IMR-90 (cell line): ENCODE measurements at regions not wholly inside any gene's neighbourhood (a gene's known extent, or its start where the extent isn't known, plus 50 kb on each side); places are given as distances from the start of the nearest gene placed in this dataset.

Source experiments
- ATAC-seq: fragments of 200-7000 bp; cut with Tn5 transposase; 2 replicates; pipeline ENCODE4 v1.9.1; 2020; ENCODE audit warnings: low read depth, mild to moderate bottlenecking, moderate library complexity
- BruUV-seq: library from RNA; stranded (reverse); fragments of 400-500 nt; replicated peaks from 2 replicates; lab custom pipeline; 2021; lab: Mats Ljungman, UMichigan
- CTCF ChIA-PET: fragments of 300-600 bp; formaldehyde crosslinking; extraction: SDS; loops from one replicate; lab custom pipeline; 2021; ENCODE audit warnings: antibody characterized with exemption; lab: Yijun Ruan, JAX
- POLR2A ChIA-PET: fragments of 300-600 bp; sonication (Branson Sonifier 250); formaldehyde crosslinking; loops from one replicate; lab custom pipeline; 2022; ENCODE audit warnings: antibody characterized with exemption; ENCODE audit not compliant: unreplicated experiment; lab: Charles Lee
- DNase-seq: peaks from one replicate; pipeline ENCODE4 v3.0.0; 2013
- H2AFZ ChIP-seq: replicated peaks from 2 replicates; pipeline ENCODE3; 2013; ENCODE audit warnings: low read length, mild to moderate bottlenecking; ENCODE audit not compliant: poor library complexity
- H2AK5ac ChIP-seq: 2 replicates; pipeline ENCODE4 v1.6.1; 2013; ENCODE audit warnings: low read depth, low read length, inconsistent platforms
- H2AK9ac ChIP-seq: replicated peaks from 2 replicates; pipeline ENCODE3; 2013; ENCODE audit warnings: mild to moderate bottlenecking, low read depth, low read length, moderate library complexity; ENCODE audit not compliant: poor library complexity
- H2BK120ac ChIP-seq: 2 replicates; pipeline ENCODE4 v1.6.1; 2013; ENCODE audit warnings: low read depth, low read length, inconsistent platforms
- H2BK15ac ChIP-seq: 3 replicates; pipeline ENCODE4 v1.6.1; 2013; ENCODE audit warnings: low read depth, low read length, inconsistent platforms
- H2BK20ac ChIP-seq: 2 replicates; pipeline ENCODE4 v1.6.1; 2013; ENCODE audit warnings: low read depth, mild to moderate bottlenecking, inconsistent platforms, low read length, moderate library complexity
- H2BK5ac ChIP-seq: 2 replicates; pipeline ENCODE4 v1.6.1; 2013; ENCODE audit warnings: mild to moderate bottlenecking, low read depth, low read length, inconsistent platforms; ENCODE audit not compliant: poor library complexity, severe bottlenecking
- H3K14ac ChIP-seq: replicated peaks from 2 replicates; pipeline ENCODE4 v1.6.1; 2013; ENCODE audit warnings: low read depth, low read length, inconsistent platforms
- H3K18ac ChIP-seq: 2 replicates; pipeline ENCODE4 v1.6.1; 2013; ENCODE audit warnings: low read depth, low read length, control low read depth
- H3K23ac ChIP-seq: 2 replicates; pipeline ENCODE4 v1.6.1; 2013; ENCODE audit warnings: low read depth, low read length, inconsistent platforms
- H3K27ac ChIP-seq: 2 replicates; pipeline ENCODE4 v1.5.1; 2013; ENCODE audit warnings: mild to moderate bottlenecking, control low read depth, low read length; ENCODE audit not compliant: insufficient read depth
- H3K27me3 ChIP-seq: 2 replicates; pipeline ENCODE4 v1.6.1; 2013; ENCODE audit warnings: low read length; ENCODE audit not compliant: control insufficient read depth, insufficient read depth
- H3K36me3 ChIP-seq: 2 replicates; pipeline ENCODE4 v1.6.1; 2013; ENCODE audit warnings: low read length, mixed read lengths; ENCODE audit not compliant: control insufficient read depth, insufficient read depth
- H3K4ac ChIP-seq: 2 replicates; pipeline ENCODE4 v1.6.1; 2013; ENCODE audit warnings: low read depth, low read length, inconsistent platforms
- H3K4me1 ChIP-seq: 2 replicates; pipeline ENCODE4 v1.6.1; 2013; ENCODE audit warnings: low read length, mixed read lengths; ENCODE audit not compliant: control insufficient read depth, insufficient read depth
- H3K4me2 ChIP-seq: 2 replicates; pipeline ENCODE4 v1.6.1; 2013; ENCODE audit warnings: low read depth, mild to moderate bottlenecking, control low read depth, low read length, moderate library complexity
- H3K4me3 ChIP-seq: 2 replicates; pipeline ENCODE4 v1.5.1; 2013; ENCODE audit warnings: low read depth, mild to moderate bottlenecking, control low read depth, low read length, moderate library complexity; ENCODE audit not compliant: insufficient read depth
- H3K56ac ChIP-seq: 2 replicates; pipeline ENCODE4 v1.6.1; 2013; ENCODE audit warnings: low read length, inconsistent platforms; ENCODE audit not compliant: insufficient read depth; ENCODE audit errors: extremely low read depth
- H3K79me1 ChIP-seq, 2 experiments: 2 replicates each; pipeline ENCODE4 v1.6.1; 2013; ENCODE audit warnings: low read length in 2 of 2, inconsistent platforms in 1 of 2, low read depth in 1 of 2
- H3K9ac ChIP-seq: 2 replicates; pipeline ENCODE4 v1.6.1; 2013; ENCODE audit warnings: low read depth, low read length, control low read depth
- H3K9me1 ChIP-seq: 2 replicates; pipeline ENCODE4 v1.6.1; 2013; ENCODE audit warnings: low read length, inconsistent platforms; ENCODE audit not compliant: insufficient read depth
- H3K9me3 ChIP-seq: 2 replicates; pipeline ENCODE4 v1.6.1; 2013; ENCODE audit warnings: low read length; ENCODE audit not compliant: control insufficient read depth, insufficient read depth
- H4K20me1 ChIP-seq: 2 replicates; pipeline ENCODE4 v1.6.1; 2013; ENCODE audit warnings: low read length, inconsistent platforms; ENCODE audit not compliant: insufficient read depth
- H4K5ac ChIP-seq: 2 replicates; pipeline ENCODE4 v1.6.1; 2013; ENCODE audit warnings: mild to moderate bottlenecking, low read depth, low read length, control low read depth
- H4K8ac ChIP-seq, 2 experiments: 2 replicates each; pipeline ENCODE4 v1.6.1; 2013; ENCODE audit warnings: low read depth in 2 of 2, low read length in 2 of 2, control low read depth in 1 of 2, inconsistent platforms in 1 of 2
- H4K91ac ChIP-seq: 2 replicates; pipeline ENCODE4 v1.6.1; 2013; ENCODE audit warnings: low read depth, low read length, inconsistent platforms; ENCODE audit not compliant: insufficient read depth
- BHLHE40 ChIP-seq: fragments of 150-350 bp; IDR thresholded peaks from 2 replicates; pipeline ENCODE4 v1.6.1; 2016; ENCODE audit warnings: mild to moderate bottlenecking, low read depth, low read length
- CEBPB ChIP-seq: IDR thresholded peaks from 2 replicates; pipeline ENCODE4 v1.6.1; 2012; ENCODE audit warnings: low read depth, low read length, improper control_type of control experiment
- CHD1 ChIP-seq: IDR thresholded peaks from 2 replicates; pipeline ENCODE4 v1.6.1; 2012; ENCODE audit warnings: low read depth, low read length, improper control_type of control experiment
- ELK1 ChIP-seq: fragments of 150-350 bp; IDR thresholded peaks from 2 replicates; pipeline ENCODE4 v1.6.1; 2016; ENCODE audit warnings: low read depth, mild to moderate bottlenecking, low read length, moderate library complexity, borderline replicate concordance
- MXI1 ChIP-seq: IDR thresholded peaks from 2 replicates; pipeline ENCODE4 v1.6.1; 2012; ENCODE audit warnings: low read depth, mild to moderate bottlenecking, low read length, moderate library complexity, borderline replicate concordance
- RCOR1 ChIP-seq: IDR thresholded peaks from 2 replicates; pipeline ENCODE4 v1.6.1; 2012; ENCODE audit warnings: mild to moderate bottlenecking, low read length, improper control_type of control experiment; ENCODE audit not compliant: insufficient replicate concordance
- SMC3 ChIP-seq: fragments of 150-350 bp; IDR thresholded peaks from 2 replicates; pipeline ENCODE4 v1.6.1; 2016; ENCODE audit warnings: low read depth, mild to moderate bottlenecking, antibody characterized with exemption, low read length, moderate library complexity
- USF2 ChIP-seq: fragments of 150-350 bp; IDR thresholded peaks from 2 replicates; pipeline ENCODE4 v1.6.1; 2017; ENCODE audit warnings: mild to moderate bottlenecking, antibody characterized with exemption, low read length, low read depth
- WGBS, 2 experiments: methylation state at CpG; one replicate each; pipeline versions ENCODE4 v1.1.5 to v1.1.7; 2013; ENCODE audit warnings: missing lambda C conversion rate in 2 of 2; ENCODE audit not compliant: insufficient read length in 1 of 2; ENCODE audit errors: extremely low coverage in 2 of 2; 5-methylcytosine and 5-hydroxymethylcytosine counted together
- dilution Hi-C: fragments of 300-500 bp; cut with HindIII; formaldehyde crosslinking; loops from one replicate; pipeline ENCODE4 v1.14.3; 2018; ENCODE audit warnings: low sequenced_read_pairs; ENCODE audit not compliant: unreplicated experiment
- in situ Hi-C: fragments of 300-500 bp; cut with MboI; formaldehyde crosslinking; loops from 3 replicates; pipeline ENCODE4 v1.14.3; 2019; ENCODE audit warnings: low sequenced_read_pairs, inconsistent platforms, mixed read lengths
- intact Hi-C: fragments of 100-400 bp; cut with micrococcal nuclease; formaldehyde crosslinking; loops from 2 replicates; pipeline ENCODE4 v1.10.0; 2022

GRCh38 chr10:4606856-4607636 lies 219.0 kb upstream of the AKR1E2 start:
- Histone ChIP-seq H3K4me1 (no peaks in the 10 kb centered on the region), H2BK120ac (no peak overlapping the region), H4K8ac (no peak overlapping the region), H2BK20ac (no peak overlapping the region), H3K4ac (no peak overlapping the region; the same call in 1 of the 2 replicates), H2AFZ (peak overlapping the region; percentile 16), H2AK9ac (no peak overlapping the region), H3K79me1 (no peaks in the 10 kb centered on the region), H3K27me3 (no peaks in the 10 kb centered on the region), H4K91ac (no peak overlapping the region), H3K4me3 (no peak overlapping the region), H4K20me1 (no peaks in the 10 kb centered on the region), H3K23ac (no peak overlapping the region), H3K36me3 (no peaks in the 10 kb centered on the region), H3K9ac (no peak overlapping the region), H3K9me3 (no peaks in the 10 kb centered on the region), H2AK5ac (no peak overlapping the region), H3K18ac (no peak overlapping the region), H3K27ac (no peak overlapping the region), H2BK15ac (no peak overlapping the region), H3K14ac (no peak overlapping the region; the same call in 1 of the 2 replicates), H4K5ac (no peak overlapping the region), H3K4me2 (no peak overlapping the region), H3K56ac (no peak overlapping the region), H2BK5ac (no peak overlapping the region), H3K9me1 (no peaks in the 10 kb centered on the region)
- no CpG with 5 or more reads among the region's 6 CpGs for WGBS, 2 experiments
- DNase-seq: no peak
- CTCF ChIA-PET: interaction anchor here (0.7 kb wide), 1 partner anchor 353 kb away, joined by 3 read pairs; no protein-coding TSS in a partner anchor
- intact Hi-C loops: no loop called here
- dilution Hi-C loops: no loop called here
- no peak for TF ChIP-seq MXI1
- TF ChIP-seq BHLHE40: no peak
- TF ChIP-seq USF2: no peak
- TF ChIP-seq ELK1: no peak
- TF ChIP-seq CEBPB: no peak
- TF ChIP-seq CHD1: no peak
- no peak for TF ChIP-seq SMC3
- no peak for TF ChIP-seq RCOR1
- in situ Hi-C loops: no loop called here
- ATAC-seq: no peak
- BruUV-seq: no TSS peak
- POLR2A ChIA-PET: no interaction called here
